GM21529 (cell line): ENCODE measurements at regions not wholly inside any gene's neighbourhood (a gene's known extent, or its start where the extent isn't known, plus 50 kb on each side); places are given as distances from the start of the nearest gene placed in this dataset.
"Not testable (repeated sequence)": the region's sequence is repeated elsewhere in the genome, so short reads cannot be mapped to it uniquely, and the experiment has no call there.

ENCODE experiments used
- ATAC-seq: cut with Tn5 transposase; IDR thresholded peaks from one replicate; pipeline ENCODE4 v1.9.1; 2021; ENCODE audit not compliant: unreplicated experiment

- ATAC-seq: not testable (repeated sequence)
These were observed 129.7 kb downstream of the FAM72C start for GRCh38 chr1:143842058-143842457.

- ATAC-seq: not testable (repeated sequence)
These were observed 132.6 kb downstream of the FAM72C start for GRCh38 chr1:143839182-143839581.

DNA sequence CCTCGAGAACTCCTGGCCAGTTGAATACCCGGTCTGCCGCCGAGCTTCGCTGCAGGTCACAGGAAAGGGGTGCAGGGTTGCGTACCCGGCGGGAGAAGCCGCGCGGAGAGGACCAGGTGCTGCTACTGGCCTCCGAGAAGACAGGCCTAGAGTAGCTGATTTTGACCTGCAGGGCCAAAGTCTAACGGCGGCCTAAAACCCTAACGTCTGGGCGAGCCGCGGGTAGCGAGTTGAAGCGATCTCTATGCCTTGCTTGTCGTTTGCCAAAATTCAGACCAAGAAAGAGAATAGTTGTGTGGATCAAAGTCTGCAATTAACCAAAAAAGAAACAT, 133.2 kb downstream of the FAM72C start:
- not testable (repeated sequence) for ATAC-seq

- ATAC-seq: not testable (repeated sequence)
These were observed 133.7 kb downstream of the FAM72C start for GRCh38 chr1:143837924-143838597.

DNA sequence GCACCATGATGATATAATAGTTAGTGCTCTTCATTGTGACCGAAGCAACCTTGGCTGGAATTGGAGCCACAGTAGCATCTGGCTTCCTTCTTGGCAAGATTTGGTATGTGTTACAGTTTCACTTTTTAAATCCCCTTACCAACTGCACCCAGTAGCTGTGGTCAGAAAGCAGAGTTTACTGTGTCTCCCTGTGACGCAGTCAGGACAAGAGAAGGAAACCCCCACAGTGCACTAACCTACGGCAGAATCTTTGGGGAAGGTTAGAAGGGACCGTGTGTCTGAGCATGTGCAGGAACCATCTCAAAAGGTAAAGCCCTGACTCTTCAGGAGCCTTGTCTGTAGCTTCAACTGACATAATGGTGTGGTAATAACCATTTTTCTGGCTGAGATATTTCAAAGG, 138.4 kb downstream of the FAM72C start:
- ATAC-seq: not testable (repeated sequence)

DNA sequence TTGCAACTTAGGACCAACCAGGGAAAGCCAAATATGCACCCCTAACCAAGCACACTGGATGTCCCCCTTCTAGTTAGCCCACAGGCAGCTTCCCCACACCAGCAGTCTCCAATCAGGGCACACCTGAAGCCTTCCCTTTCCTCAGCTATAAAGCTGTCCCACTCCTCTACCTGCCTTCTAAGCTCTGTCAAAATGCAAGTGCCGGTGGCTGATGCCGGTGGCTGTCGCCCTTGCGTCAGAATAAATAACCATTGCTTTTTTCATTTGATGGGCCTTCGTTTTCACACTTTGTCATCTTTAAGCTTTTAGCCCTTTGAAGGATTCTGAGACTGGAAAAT, 139.4 kb downstream of the FAM72C start:
- ATAC-seq: not testable (repeated sequence)

GRCh38 chr1:143831479-143832378, 140.1 kb downstream of the FAM72C start:
- not testable (repeated sequence) for ATAC-seq

DNA sequence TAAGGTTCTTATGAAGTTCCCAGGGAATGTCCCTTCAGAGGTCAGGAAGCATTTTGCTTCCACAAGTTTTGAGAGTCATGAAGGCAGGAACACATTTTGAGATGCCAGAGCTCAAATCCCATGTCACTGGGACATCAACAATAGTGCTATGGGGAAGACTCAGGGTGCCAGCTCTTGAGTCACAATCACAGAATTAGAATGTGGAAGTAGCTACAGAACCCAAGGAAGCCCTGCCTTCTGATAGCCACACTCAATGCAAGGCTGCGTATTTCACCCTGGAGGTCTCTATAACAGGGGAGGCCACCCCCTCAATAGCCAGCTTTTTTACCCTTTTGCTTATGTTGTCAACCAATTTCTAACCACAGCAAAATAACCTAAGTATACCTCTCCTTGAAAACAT, 145.6 kb downstream of the FAM72C start:
- not testable (repeated sequence) for ATAC-seq

DNA sequence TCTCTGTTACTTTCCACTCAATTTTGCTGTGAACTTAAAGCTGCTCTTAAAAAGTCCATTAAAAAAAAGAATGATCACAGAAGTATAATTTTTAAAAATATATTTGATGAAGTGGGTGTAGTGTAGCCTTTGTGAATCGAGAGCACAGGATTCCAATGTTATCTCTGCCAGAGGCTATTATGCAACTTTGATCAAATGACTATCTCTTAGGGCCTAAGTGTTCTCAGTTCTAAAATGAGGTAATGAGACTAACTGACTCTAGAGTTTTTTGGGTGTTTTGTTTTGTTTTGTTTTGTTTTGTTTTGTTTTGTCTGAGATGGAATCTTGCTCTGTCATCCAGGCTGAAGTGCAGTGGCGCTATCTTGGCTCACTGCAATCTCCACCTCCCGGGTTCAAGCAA, 147.5 kb downstream of the FAM72C start:
- not testable (repeated sequence) for ATAC-seq

GRCh38 chr1:143820058-143820457, 151.7 kb downstream of the FAM72C start:
- ATAC-seq: not testable (repeated sequence)

DNA sequence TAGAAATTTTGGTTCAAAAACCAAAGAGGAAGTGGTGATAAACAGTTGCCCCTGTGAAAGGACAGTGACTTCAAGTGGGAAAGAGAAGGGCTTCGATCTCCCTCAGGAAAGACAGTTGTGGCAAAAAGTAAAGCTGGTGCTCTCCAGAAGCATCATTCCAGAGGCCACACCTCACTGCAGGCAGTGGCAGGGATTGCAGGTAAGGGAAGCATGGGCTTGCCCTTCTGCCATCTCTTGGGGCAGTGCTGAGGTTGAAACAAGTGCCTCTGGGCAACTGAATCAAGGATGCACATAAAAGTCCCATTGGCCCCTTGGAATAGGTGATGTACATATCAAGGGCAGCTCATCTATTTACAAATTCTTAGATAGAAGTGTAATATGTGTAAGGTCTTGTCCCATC, 155.4 kb downstream of the FAM72C start:
- not testable (repeated sequence) for ATAC-seq

- not testable (repeated sequence) for ATAC-seq
These were observed 166.4 kb downstream of the FAM72C start for GRCh38 chr1:143805374-143805773.

- ATAC-seq: not testable (repeated sequence)
These were observed 167.0 kb downstream of the FAM72C start for GRCh38 chr1:143804707-143805356.

DNA sequence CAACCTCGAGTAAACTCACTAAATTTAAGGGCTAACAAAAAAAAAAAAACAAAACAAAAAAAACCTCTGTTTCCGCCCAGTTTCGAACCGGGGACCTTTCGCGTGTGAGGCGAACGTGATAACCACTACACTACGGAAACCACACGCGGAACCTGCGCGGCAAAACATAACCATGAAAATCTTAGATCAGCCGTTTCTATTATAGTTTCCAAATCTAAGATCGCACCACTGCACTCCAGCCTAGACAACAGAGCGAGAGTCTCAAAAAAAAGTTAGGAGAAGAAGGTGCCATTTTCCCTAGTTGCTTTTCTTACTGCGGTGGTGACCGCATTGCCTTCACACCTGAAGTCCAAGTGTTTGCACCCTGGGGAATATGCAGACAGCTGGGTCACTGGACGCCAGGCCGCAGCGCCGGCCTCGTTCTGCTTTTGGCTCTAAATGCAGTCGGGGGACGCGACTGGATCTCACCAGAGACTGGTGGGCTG, 167.8 kb downstream of the FAM72C start:
- ATAC-seq: peak; percentile 54

GRCh38 chr1:143803095-143803494, 168.7 kb downstream of the FAM72C start:
- not testable (repeated sequence) for ATAC-seq

DNA sequence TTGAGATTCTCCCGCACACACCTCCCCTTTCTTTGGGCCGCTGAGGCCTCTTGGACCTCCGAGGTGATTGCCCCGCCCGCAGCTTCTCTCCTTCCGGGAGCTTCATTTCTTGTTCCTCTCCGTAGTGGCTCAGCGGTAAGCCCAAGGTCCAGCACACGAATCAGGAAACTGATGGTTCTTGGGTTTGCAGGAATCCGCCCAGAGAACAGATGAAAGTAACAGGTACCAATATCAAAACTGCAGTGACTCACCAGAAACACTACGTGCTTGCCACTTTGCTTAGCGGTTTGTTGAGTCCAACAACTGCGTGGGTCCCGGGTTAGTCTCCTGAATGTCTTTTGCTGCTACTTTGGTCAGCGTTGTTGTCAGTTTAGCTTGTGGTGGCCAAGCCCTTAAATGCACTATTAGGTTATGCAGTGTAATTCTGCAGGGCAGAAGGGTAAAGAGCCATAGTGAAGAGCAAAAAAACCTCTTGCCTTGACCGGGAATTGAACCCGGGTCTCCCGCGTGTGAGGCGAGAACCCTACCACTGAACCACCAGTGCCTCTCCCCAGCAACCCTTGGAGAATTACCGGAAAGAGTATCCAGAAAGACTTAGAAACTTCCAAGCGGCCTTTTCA, 172.1 kb downstream of the FAM72C start:
- not testable (repeated sequence) for ATAC-seq

GRCh38 chr1:143796369-143796768, 175.4 kb downstream of the FAM72C start:
- not testable (repeated sequence) for ATAC-seq

GRCh38 chr1:143792047-143792937, 179.5 kb downstream of the FAM72C start:
- not testable (repeated sequence) for ATAC-seq

GRCh38 chr1:143786381-143786780, 185.4 kb downstream of the FAM72C start:
- ATAC-seq: not testable (repeated sequence)

GRCh38 chr1:143785883-143786282, 185.9 kb downstream of the FAM72C start:
- not testable (repeated sequence) for ATAC-seq
